GM18502 (cell line): ENCODE measurements at regions not wholly inside any gene's neighbourhood (a gene's known extent, or its start where the extent isn't known, plus 50 kb on each side); places are given as distances from the start of the nearest gene placed in this dataset.
"Not testable (repeated sequence)": the region's sequence is repeated elsewhere in the genome, so short reads cannot be mapped to it uniquely, and the experiment has no call there.

Experiments used
- ATAC-seq: cut with Tn5 transposase; IDR thresholded peaks from one replicate; pipeline ENCODE4 v1.9.1; 2021; ENCODE audit warnings: mild to moderate bottlenecking; ENCODE audit not compliant: unreplicated experiment, poor library complexity

DNA sequence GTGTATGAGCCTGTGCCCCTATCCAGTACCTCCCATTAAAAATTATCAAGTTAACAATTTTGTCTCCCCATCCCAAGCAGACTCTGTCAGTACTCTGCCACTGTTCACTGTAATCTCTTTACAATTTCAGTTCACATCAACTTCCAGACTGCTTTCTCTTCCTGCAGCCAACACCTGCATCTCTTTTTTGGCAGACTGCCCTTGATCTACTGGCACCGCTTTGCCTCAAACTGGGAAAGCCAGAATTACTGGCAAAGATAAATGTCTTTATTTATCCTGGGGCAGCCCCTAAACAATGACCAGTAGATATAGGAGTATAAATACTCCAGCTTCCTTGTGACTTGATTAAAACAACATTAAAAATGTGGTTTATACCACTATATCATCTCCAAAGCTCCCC lies 494.1 kb downstream of the ZNF385D start:
- no peak for ATAC-seq

DNA sequence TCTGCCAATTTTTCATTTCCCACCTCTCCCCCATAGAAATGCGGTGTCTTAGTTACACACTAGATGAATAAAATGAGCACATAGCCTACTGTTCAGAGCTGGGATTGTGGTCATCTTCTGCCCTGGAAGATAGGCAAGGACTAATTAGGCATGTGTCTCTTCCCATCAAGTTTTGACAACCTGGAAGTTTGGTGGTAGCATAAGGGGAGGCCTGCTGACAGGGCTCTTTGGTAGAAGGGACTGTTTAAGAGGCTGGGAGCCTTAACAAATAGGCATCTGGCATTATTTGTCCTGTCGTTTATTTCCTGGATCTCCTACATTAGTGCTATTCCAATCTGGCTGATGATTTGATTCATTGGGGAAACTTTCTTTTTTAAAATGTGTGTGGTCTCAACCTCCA lies 512.3 kb downstream of the ZNF385D start:
- no peak for ATAC-seq

DNA sequence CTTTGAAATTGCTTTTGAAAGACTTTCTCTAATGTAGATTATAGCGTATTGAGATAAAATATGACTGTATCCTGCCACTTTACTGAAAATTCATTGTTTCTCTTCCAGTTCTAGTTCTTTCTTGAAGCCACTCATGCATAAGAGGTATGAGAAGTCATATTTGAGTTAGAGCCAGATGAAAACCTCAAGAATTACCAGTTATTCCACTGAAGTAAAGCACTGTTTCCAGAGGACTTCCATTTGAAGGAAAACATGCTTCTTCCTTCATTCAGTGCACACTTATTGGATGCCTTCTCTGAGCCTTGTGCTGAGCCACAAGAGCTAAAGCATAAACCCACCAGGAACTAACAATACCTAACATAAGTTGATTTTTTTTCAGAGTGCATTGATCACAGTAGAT lies 513.4 kb downstream of the ZNF385D start:
- no peak for ATAC-seq

DNA sequence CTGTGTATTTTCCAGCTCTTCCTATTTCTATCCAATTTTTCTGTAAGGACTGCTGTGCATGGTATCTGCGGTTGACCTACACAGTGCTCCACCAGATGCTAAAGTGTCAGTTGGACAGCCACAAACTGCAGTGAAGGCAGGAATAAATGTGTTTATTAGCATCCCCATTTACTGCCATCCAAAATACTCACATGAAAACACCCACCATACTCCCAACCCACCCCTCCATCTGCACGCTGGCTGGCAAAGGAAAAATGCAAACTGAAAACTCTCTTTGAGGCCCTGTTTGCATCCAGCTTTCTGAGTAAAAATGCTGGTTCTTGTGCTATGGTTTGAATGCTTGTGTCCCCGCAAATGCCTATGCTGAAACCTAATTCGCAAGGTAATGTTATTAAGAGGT lies 515.5 kb downstream of the ZNF385D start:
- no peak for ATAC-seq

DNA sequence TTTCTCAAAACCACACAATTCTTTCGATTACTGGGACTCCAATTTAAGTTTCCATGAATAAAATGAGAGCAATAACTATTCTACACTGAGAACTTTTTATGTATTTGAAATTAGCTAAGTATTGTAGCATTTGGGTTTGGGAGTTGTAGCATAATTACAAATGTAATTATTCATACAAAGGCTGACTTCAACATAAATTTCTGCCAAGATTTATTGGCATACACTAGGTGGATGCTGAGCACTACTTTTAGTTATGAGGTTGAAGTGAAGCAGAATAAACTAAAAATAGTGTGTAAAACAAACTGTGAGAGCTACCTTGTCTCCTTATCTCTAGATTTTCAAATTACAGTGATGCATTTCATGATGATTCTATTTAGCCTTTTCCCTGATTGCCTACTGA lies 516.1 kb downstream of the ZNF385D start:
- ATAC-seq: no peak

DNA sequence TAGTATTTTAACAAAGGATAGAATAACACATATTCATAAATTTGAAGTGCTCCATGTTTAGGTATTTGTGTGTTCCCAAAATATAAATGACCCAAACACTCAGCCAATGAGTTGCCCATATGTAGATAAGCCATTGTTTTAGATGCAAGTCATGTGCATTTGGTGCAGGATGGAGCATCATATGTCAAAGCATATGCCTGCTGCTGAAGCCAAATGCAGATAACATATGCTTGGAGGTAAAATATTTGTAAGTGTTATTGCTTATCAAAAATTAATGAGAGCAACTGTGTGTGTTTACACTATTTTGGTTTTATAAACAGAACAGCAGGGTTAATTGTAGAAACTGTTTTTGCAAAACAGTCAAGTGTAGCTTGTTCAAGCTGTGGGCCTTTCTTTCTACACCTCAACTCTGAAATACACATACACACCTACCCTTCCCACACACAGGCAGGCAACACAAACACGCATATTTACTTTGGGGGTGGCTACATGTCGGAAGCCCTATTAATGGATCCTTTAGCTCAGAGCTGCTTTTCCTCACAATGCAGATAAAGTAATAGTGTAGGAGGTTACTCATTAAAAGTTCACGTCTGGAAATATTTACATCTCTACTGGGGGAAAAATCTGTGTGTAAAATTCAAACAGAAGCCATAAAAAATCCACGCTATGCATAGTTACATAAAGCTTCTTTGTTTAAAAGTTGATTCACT lies 521.4 kb downstream of the ZNF385D start:
- ATAC-seq: no peak

DNA sequence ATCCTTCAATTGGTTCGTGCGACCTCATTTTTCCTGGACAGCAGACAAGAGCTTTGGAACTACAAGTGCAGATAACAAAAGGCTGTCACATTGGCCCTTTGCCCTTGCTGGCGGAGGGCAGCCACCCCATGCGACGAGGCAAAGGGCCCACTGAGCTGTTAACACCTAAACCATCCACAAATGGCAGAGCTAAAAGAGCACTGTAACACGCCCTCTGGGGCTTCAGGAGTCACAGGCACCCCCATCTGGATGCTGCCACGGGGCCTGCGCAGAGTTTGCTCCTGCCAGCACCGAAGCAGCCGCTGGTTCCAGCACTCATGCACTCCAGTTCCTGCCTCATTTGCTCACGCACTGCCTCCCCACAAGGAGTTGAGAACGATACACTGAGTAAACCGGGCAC lies 524.9 kb downstream of the ZNF385D start:
- ATAC-seq: no peak

DNA sequence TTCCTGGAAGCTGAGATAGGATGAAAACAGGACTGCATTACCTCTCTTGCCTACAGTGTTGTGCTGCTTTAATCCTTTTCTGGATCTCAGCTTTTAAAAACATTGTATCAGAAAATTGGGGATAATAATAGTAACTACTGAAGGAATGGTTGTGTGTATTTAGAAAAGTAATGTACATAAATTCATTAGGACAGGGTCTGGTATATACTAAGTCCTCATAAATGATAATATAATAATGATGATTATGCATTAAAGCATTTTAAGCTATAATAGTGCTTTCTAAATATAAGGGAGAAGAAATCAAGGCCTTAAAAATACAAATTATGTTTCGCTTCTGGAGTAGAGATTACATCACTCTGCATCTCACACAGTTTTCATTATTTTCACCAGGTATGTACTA lies 530.1 kb downstream of the ZNF385D start:
- ATAC-seq: no peak

DNA sequence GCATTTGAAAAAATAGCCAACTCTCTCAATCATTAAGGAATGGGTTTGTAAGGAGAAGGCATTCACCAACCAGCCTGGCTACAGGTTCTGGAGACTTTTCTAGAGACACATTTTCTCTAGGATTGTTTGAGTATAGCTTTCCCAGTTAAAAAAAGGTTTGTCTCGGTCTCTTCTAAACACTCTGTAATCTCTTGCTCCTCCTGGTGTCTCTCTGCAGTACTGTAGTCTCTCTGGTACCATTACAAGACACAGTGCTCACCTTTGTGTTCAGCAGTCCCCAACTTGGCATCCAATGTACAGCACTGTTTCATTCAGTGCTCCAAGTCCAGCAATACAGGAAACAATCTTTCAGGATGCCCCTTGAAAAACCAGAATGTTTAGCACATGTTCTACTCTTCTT lies 534.4 kb downstream of the ZNF385D start:
- ATAC-seq: no peak

DNA sequence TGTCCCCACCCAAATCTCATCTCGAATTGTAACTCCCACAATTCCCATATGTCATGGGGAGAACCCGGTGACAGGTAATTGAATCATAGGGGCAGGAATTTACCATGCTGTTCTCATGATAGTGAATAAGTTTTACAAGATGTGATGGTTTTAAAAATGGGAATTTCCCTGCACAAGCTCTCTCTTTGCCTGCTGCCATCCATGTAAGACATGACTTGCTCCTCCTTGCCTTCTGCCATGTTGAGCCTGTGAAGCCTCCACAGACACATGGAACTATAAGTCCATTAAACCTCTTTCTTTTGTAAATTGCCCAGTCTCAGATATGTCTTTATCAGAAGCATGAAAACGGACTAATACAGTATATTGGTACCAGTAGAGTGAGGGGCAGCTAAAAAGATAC lies 546.9 kb downstream of the ZNF385D start:
- ATAC-seq: not testable (repeated sequence)

DNA sequence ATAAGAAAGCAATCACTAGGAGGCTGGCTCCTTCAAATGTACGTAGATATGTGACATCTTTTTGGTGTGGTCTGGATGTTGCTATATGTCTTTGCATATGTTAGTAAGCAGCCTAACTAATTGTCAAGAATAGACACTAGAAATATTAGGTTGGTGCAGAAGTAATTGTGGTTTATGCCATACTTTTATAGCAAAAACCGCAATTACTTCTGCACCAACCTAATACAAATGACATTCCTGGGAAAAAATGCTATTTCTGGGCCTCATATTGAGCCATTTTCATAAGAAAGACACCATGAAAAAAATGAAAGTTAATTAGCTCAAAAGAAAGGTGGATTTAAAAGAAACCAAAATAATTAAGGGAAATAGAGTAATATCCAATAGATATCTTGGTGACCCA lies 555.8 kb downstream of the ZNF385D start:
- no peak for ATAC-seq

DNA sequence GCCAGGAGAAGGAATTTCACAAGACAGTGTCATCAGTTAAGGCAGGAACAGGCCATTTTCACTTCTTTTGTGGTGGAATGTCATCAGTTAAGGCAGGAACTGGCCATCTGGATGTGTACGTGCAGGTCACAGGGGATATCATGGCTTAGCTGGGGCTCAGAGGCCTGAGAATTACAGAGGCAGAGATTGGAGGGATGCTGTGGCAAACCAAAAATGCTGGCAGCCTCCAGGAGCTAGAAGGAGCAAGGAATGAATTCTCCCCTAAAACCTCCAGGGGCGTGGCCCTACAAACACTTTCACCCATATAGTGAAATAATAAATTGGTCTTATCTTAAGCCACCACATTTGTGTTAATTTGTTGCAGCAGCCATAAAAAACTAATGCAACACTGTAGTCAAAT lies 557.0 kb downstream of the ZNF385D start:
- ATAC-seq: not testable (repeated sequence)

DNA sequence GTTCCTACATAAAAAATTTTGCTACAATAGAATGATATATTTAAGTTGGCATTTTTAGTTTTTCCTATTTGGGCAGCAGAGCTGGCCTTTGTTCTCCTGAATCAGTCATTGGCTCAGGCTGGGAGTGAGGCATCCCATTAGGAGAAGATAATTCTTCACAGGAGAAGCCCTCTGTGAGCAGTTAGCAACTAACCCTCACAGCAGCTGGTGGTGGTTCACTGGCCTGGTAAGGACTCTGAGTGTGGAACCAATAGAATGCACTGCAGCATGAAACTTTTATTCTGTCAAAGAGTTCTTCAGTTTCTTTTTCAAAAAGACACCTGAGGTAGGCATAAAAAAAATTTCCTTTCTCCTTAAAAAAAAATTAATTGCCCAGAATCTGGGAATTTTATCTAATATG lies 562.6 kb downstream of the ZNF385D start:
- ATAC-seq: no peak

DNA sequence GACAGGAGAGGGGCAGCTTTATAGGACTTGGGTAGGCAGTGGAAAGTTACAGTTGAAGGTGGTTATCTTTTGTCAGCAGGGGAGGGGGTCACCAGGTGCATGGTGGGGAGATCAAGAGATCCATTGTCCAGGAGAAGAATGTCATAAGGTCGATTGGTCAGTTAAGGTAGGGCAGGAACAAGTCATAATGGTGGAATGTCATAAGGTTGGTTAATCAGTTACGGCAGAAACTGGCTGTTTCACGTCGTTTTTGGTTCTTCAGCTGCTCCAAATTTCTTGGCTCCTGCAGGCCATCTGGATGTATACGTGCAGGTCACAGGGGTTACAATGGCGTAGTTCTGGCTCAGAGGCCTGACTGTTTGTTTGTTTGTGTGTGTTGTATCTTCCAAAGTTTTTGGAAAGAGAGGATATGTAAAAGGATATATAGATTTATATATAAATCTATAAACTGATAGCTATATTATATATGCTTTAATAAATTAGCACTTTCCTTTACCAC lies 565.1 kb downstream of the ZNF385D start:
- no peak for ATAC-seq

DNA sequence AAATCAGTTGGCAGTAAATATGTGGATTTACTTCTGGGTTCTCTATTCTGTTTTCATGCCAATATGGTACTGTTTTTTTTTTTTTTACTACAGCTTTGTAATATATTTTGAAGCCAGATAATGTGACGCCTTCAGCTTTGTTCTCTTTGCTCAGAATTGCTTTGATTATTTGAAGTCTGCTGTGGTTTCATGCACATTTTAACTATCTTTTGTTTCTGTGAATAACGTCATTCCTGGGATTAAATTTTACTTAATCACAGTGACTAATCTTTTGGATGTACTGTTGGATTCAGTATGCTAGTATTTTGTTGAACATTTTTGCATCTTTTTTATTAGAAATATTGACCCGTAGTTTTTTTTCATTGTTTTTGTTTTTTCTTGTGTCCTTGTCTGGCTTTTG lies 576.5 kb downstream of the ZNF385D start:
- ATAC-seq: no peak

DNA sequence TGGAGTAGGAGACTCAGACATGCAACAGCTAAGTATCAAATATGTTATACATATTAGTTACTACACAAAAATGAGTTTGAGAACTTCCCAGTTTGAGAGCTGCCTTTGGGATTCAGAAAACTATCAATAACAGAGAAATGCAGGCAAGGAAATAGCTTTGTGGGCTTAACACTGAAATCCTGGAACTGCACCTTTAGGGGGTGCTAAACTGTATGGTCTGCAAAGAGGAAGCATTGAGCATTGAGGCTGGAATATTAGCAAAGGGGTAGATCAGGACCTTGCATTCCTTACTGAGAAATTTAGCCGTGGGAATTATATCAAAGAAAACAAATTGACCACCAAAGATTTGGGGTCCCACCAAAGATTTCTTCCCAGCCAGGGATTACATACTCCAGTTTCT lies 580.0 kb downstream of the ZNF385D start:
- no peak for ATAC-seq

DNA sequence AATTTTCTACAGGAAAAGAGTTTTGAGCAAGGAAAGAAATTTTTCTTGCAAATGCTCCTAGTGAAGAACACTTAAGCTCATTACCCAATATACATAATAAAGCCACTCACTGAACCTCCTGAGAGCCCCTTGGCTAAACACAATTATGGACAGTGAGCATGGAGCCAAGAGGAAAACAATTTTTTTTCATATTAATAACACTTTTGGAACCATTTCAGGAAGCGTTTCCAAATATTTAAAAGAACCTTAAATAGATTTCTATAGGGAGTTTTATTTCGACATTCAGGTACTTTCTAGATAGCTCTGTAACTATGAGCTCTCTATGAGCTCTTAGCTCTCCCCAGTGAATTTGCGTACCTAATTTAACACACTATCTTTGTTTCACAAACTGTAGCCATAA lies 581.1 kb downstream of the ZNF385D start:
- no peak for ATAC-seq

DNA sequence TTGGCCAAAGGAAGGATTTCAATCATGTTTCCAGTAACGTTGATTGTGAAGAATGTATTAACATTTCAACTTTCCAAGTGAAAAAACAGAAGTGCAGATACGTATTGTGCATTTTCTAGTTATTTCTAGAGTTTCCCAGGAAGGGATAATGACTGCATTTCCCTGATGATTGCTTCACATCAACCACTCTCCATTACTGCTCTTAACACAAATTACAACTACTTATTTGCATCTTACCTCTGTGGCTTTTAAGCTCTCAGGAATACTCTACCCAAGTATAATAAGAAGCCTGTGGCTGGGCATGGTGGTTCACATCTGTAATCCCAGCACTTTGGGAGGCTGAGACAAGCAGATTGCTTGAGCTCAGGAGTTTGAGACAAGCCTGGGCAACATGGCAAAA lies 582.5 kb downstream of the ZNF385D start:
- no peak for ATAC-seq

DNA sequence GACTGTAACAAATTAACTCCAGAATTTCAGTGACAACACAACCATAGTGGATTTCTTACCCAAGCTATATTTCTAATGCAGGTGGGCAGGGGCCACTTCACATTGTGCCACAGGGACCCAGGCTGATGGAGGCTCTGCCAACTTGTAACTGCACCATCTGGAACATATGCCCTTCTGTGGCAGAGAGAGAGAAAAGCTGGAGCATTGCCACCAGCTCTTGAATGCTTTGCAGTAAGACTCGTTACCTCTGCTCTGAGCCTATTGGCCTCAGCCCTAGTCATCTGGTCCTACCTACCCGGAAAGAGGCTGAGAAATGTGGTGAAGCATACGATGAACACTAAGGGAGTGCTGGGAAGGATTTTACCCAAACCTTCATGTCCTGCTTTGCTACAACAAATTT lies 587.1 kb downstream of the ZNF385D start:
- ATAC-seq: no peak

DNA sequence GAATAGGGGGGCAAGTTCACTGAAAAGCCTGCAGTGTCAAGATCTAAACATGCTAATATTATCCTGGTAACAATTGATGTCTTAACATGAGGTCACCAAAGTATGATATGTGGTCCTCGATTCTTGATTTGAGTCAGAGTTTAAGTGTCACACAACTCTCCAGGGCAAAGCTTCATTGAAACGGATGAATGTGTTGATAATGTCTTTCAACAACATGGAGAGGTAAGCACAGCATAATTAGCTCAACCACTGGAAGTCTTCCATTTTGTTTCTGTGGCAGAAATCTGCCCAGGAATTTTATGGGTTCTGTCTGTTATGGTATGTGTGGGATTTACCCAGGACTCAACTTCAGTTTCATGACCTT lies 591.5 kb downstream of the ZNF385D start:
- ATAC-seq: no peak

DNA sequence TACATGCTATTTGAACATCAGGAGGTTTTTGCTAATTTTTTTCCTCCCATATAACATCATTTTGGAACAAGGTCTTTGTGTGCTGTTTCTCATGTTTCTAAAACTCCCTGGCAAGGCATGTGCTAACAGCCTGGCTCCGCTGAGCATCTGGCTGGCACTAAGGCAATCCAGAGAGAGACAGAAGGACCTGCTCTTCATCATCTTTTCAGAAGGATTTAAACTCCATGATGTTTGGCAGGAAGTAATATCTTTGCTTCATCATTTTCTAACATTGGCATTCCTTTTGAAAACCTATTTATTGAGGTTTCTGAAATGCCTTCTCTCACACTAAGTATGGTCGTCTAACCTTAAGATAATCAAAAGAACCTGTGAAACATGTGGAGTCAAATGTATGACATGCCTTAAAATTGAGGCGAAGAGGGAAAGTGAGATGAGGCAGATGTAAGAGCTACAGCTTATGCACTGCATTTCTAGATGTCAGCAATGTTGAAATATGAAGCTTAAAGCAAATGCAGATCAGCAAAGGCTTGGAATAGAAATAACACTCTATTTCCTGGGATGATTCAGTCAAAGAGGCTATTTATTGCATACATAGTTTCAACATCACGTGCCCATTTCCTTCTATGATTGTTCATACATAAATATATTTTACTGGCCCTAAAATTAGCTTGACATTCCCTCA lies 592.0 kb downstream of the ZNF385D start:
- ATAC-seq: no peak

DNA sequence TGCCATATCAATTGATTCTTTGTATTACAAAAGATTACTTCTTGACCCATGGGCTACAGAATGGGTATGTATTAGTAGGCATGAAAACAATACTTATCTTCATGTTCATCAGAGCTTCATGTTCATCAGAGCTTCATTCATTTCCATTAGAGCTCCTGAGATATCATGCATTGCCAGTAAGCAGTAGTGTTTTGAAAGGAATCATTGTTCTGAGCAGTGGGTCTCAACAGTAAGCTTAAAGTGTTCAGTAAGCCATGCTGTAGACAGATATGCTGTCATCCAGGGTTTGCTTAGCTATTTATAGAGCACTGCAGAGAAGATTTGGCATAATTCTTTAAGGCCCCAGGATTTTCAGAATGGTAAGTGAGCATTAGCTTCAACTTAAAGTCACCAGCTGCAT lies 596.1 kb downstream of the ZNF385D start:
- ATAC-seq: no peak
